B cell (primary cell): ENCODE measurements at regions not wholly inside any gene's neighbourhood (a gene's known extent, or its start where the extent isn't known, plus 50 kb on each side); places are given as distances from the start of the nearest gene placed in this dataset.
"Not testable (repeated sequence)": the region's sequence is repeated elsewhere in the genome, so short reads cannot be mapped to it uniquely, and the experiment has no call there.

Experiments used
- ATAC-seq: fragments of 200-7000 bp; cut with Tn5 transposase; one replicate; pipeline ENCODE4 v1.10.0; 2021; ENCODE audit warnings: low read depth, mild to moderate bottlenecking, moderate number of reproducible peaks, moderate library complexity
- CTCF ChIA-PET: fragments of 350-600 bp; sonication (Branson Sonifier 250); formaldehyde crosslinking; loops from one replicate; lab custom pipeline; 2021; ENCODE audit warnings: antibody characterized with exemption, inconsistent platforms; lab: Charles Lee
- POLR2A ChIA-PET: fragments of 350-600 bp; sonication (Branson Sonifier 250); formaldehyde crosslinking; loops from one replicate; lab custom pipeline; 2021; ENCODE audit warnings: antibody characterized with exemption; lab: Charles Lee
- DNase-seq: peaks from one replicate; pipeline ENCODE4 v3.0.0; 2013
- H2AFZ ChIP-seq: 2 replicates; pipeline ENCODE4 v1.6.1; 2012; ENCODE audit warnings: mild to moderate bottlenecking, low read depth, low read length; ENCODE audit not compliant: insufficient read depth, poor library complexity, severe bottlenecking
- H3K27ac ChIP-seq, 2 donors: 1 replicate in 1 of 2; 2 replicates in 1 of 2; pipeline ENCODE4 v1.5.1; 2012 to 2013; ENCODE audit warnings: low read length in 2 of 2, mild to moderate bottlenecking in 2 of 2, moderate library complexity in 1 of 2
- H3K27me3 ChIP-seq, 4 experiments: fragments of 200-600 bp in 1 of 4; sonication (generic) in 1 of 4; replicated peaks in 1 of 4; 1 replicate in 2 of 4; 2 replicates in 2 of 4; pipeline versions ENCODE4 v1.6.1 to v1.7.0; 2013 to 2016; ENCODE audit warnings: low read length in 3 of 4, mild to moderate bottlenecking in 2 of 4, mixed read lengths in 1 of 4, moderate library complexity in 1 of 4; ENCODE audit not compliant: insufficient read depth in 4 of 4, control insufficient read depth in 3 of 4; ENCODE audit errors: control extremely low read depth in 1 of 4
- H3K36me3 ChIP-seq, 2 experiments: replicated peaks in 1 of 2; 1 replicate in 1 of 2; 2 replicates in 1 of 2; pipeline versions ENCODE4 v1.6.1 to v1.7.1; 2013; ENCODE audit warnings: low read length in 1 of 2; ENCODE audit not compliant: insufficient read depth in 2 of 2, control insufficient read depth in 1 of 2; ENCODE audit errors: control extremely low read depth in 1 of 2, extremely low read depth in 1 of 2
- H3K4me1 ChIP-seq, 2 donors: fragments of 200-600 bp in 1 of 2; sonication (generic) in 1 of 2; 1 replicate in 1 of 2; 2 replicates in 1 of 2; pipeline versions ENCODE4 v1.5.1 to v1.6.1; 2013 to 2017; ENCODE audit warnings: low read length in 2 of 2; ENCODE audit not compliant: control insufficient read depth in 2 of 2, insufficient read depth in 2 of 2
- H3K4me2 ChIP-seq: replicated peaks from 2 replicates; pipeline ENCODE3; 2012; ENCODE audit warnings: mild to moderate bottlenecking, low read depth, low read length; ENCODE audit not compliant: poor library complexity, severe bottlenecking
- H3K4me3 ChIP-seq, 5 experiments: fragments of 200-600 bp in 1 of 5; sonication (generic) in 1 of 5; 1 replicate in 3 of 5; 2 replicates in 2 of 5; pipeline versions ENCODE4 v1.5.1 to v1.7.0; 2011 to 2016; ENCODE audit warnings: low read length in 4 of 5, mild to moderate bottlenecking in 4 of 5, low read depth in 2 of 5, control low read depth in 1 of 5, moderate library complexity in 1 of 5; ENCODE audit not compliant: insufficient read depth in 1 of 5; ENCODE audit errors: control extremely low read depth in 1 of 5, extremely low read depth in 1 of 5
- H3K79me2 ChIP-seq: fragments of 200-600 bp; sonication (generic); one replicate; pipeline ENCODE4 v1.6.0; 2016; ENCODE audit warnings: low read length; ENCODE audit not compliant: control insufficient read depth, insufficient read depth
- H3K9ac ChIP-seq: fragments of 200-600 bp; sonication (generic); 2 replicates; pipeline ENCODE4 v1.6.1; 2017; ENCODE audit warnings: mild to moderate bottlenecking, low read length, moderate library complexity
- H3K9me3 ChIP-seq, 3 donors: one replicate each; pipeline versions ENCODE4 v1.6.1 to v1.7.1; 2013; ENCODE audit warnings: low read length in 2 of 3; ENCODE audit not compliant: control insufficient read depth in 2 of 3, insufficient read depth in 1 of 3; ENCODE audit errors: control extremely low read depth in 1 of 3
- H4K20me1 ChIP-seq: 2 replicates; pipeline ENCODE4 v1.6.0; 2012; ENCODE audit warnings: mild to moderate bottlenecking, low read length; ENCODE audit not compliant: insufficient read depth, control insufficient read depth, poor library complexity, severe bottlenecking
- H3K27ac Mint-ChIP-seq: one replicate; pipeline ENCODE4 v1.8.0; 2021; ENCODE audit warnings: mixed read lengths
- H3K27me3 Mint-ChIP-seq: one replicate; pipeline ENCODE4 v1.8.0; 2021; ENCODE audit warnings: mixed read lengths
- H3K4me1 Mint-ChIP-seq: one replicate; pipeline ENCODE4 v1.8.0; 2021; ENCODE audit warnings: mixed read lengths
- H3K4me3 Mint-ChIP-seq: one replicate; pipeline ENCODE4 v1.8.0; 2021; ENCODE audit warnings: mixed read lengths
- H3K9me3 Mint-ChIP-seq: one replicate; pipeline ENCODE4 v1.8.0; 2022; ENCODE audit warnings: mixed read lengths; ENCODE audit not compliant: insufficient read depth
- CTCF ChIP-seq: fragments of 200-600 bp; IDR thresholded peaks from one replicate; pipeline ENCODE4 v1.8.0; 2022; ENCODE audit warnings: antibody characterized with exemption, mild to moderate bottlenecking
- EZH2 ChIP-seq: IDR thresholded peaks from 2 replicates; pipeline ENCODE4 v1.6.1; 2012; ENCODE audit warnings: borderline replicate concordance, low read depth, mild to moderate bottlenecking, moderate library complexity, low read length; ENCODE audit not compliant: insufficient read depth, poor library complexity, severe bottlenecking
- WGBS: methylation state at CpG from one replicate; pipeline ENCODE4 v1.1.5; 2013; ENCODE audit warnings: missing lambda C conversion rate; ENCODE audit not compliant: insufficient coverage; 5-methylcytosine and 5-hydroxymethylcytosine counted together
- intact Hi-C: fragments of 100-400 bp; cut with micrococcal nuclease; formaldehyde crosslinking; loops from one replicate; pipeline ENCODE4 v1.10.0; 2022

GRCh38 chr10:45104674-45105073 is 104.0 kb downstream of the ZNF22 start:
- H3K79me2 ChIP-seq: no peaks in the 10 kb centered on the region
- H3K9ac ChIP-seq: no peak overlapping the region
- no peaks in the 10 kb centered on the region for H3K9me3 Mint-ChIP-seq
- no peak overlapping the region for H3K4me3 ChIP-seq
- H3K4me1 Mint-ChIP-seq: no peaks in the 10 kb centered on the region
- ChIA-PET POLR2A (no interaction called here), CTCF (no interaction called here)
- no peaks in the 10 kb centered on the region for H3K27me3 ChIP-seq
- H3K27me3 Mint-ChIP-seq: peaks cover 38% of the 10 kb centered on the region
- 29% methylated on average over 1 of the region's 4 CpGs for WGBS
- H3K4me3 Mint-ChIP-seq: no peak overlapping the region
- TF ChIP-seq EZH2: no peak
- no peak for TF ChIP-seq CTCF
- H3K27ac ChIP-seq: no peak overlapping the region
- H3K36me3 ChIP-seq: no peaks in the 10 kb centered on the region
- DNase-seq: no peak
- no peaks in the 10 kb centered on the region for H3K4me1 ChIP-seq
- no peaks in the 10 kb centered on the region for H4K20me1 ChIP-seq
- no peak for ATAC-seq
- intact Hi-C loops: no loop called here
- H3K9me3 ChIP-seq: peaks cover 0 to 3% (median 1%) of the 10 kb centered on the region in 3 donors
- H2AFZ ChIP-seq: no peak overlapping the region
- H3K4me2 ChIP-seq: no peak overlapping the region
- H3K27ac Mint-ChIP-seq: no peak overlapping the region

GRCh38 chr10:45105309-45105708 is 104.6 kb downstream of the ZNF22 start:
- H2AFZ ChIP-seq, DNase-seq, H4K20me1 ChIP-seq, H3K4me3 Mint-ChIP-seq, H3K4me1 ChIP-seq, POLR2A ChIA-PET, H3K27ac Mint-ChIP-seq, intact Hi-C loops, CTCF ChIA-PET, H3K27ac ChIP-seq, H3K36me3 ChIP-seq, H3K4me3 ChIP-seq, ATAC-seq, H3K9me3 ChIP-seq, H3K4me2 ChIP-seq, H3K9me3 Mint-ChIP-seq, H3K9ac ChIP-seq, H3K4me1 Mint-ChIP-seq, H3K79me2 ChIP-seq, H3K27me3 ChIP-seq: not testable (repeated sequence)
- H3K27me3 Mint-ChIP-seq: peaks cover 44% of the 10 kb centered on the region
- 50% methylated on average over 1 of the region's 5 CpGs for WGBS
